GM12892 (cell line): ENCODE measurements at regions not wholly inside any gene's neighbourhood (a gene's known extent, or its start where the extent isn't known, plus 50 kb on each side); places are given as distances from the start of the nearest gene placed in this dataset.

ENCODE experiments used
- DNase-seq: peaks from one replicate; pipeline ENCODE4 v3.0.0; 2011; ENCODE audit not compliant: insufficient read length
- FAIRE-seq: peaks from 2 replicates; lab custom pipeline; 2011; peaks lifted over from hg19 to GRCh38; lab: Jason Lieb, UNC
- POLR2A ChIP-seq: IDR thresholded peaks from 2 replicates; pipeline ENCODE4 v1.6.1; 2011; ENCODE audit warnings: low read depth, low read length, control low read depth
- POLR2AphosphoS5 ChIP-seq: IDR thresholded peaks from 2 replicates; pipeline ENCODE4 v1.6.1; 2011; ENCODE audit warnings: low read depth, low read length, control low read depth
- TAF1 ChIP-seq: IDR thresholded peaks from 2 replicates; pipeline ENCODE4 v1.6.1; 2011; ENCODE audit warnings: low read depth, mild to moderate bottlenecking, control low read depth, low read length, borderline replicate concordance

GRCh38 chr4:74590476-74590875 is 145.5 kb downstream of the AREG start:
- TF ChIP-seq TAF1 (no peak), POLR2AphosphoS5 (no peak), POLR2A (no peak)
- no peak for FAIRE-seq
- DNase-seq: no peak

GRCh38 chr4:74598611-74599325 is 153.8 kb downstream of the AREG start:
- FAIRE-seq (no peak), DNase-seq (no peak)
- TF ChIP-seq POLR2A: no peak
- no peak for TF ChIP-seq TAF1
- TF ChIP-seq POLR2AphosphoS5: no peak

- no peak for DNase-seq
- TF ChIP-seq POLR2A (no peak), TAF1 (no peak), POLR2AphosphoS5 (no peak)
- FAIRE-seq: no peak
These were observed 158.2 kb downstream of the AREG start for GRCh38 chr4:74603186-74603585.

GRCh38 chr4:74608151-74608949 is 163.4 kb downstream of the AREG start:
- TF ChIP-seq POLR2A: no peak
- no peak for TF ChIP-seq POLR2AphosphoS5
- TF ChIP-seq TAF1: no peak

GRCh38 chr4:74610491-74610890 is 165.6 kb downstream of the AREG start:
- FAIRE-seq (no peak), DNase-seq (no peak)
- TF ChIP-seq POLR2AphosphoS5 (no peak), POLR2A (no peak), TAF1 (no peak)

More at GRCh38 chr4:74608151-74608949, 163.4 kb downstream of the AREG start:
- FAIRE-seq (no peak), DNase-seq (no peak)

GRCh38 chr4:74612837-74613236 is 167.9 kb downstream of the AREG start:
- TF ChIP-seq TAF1: no peak
- TF ChIP-seq POLR2A: no peak
- no peak for TF ChIP-seq POLR2AphosphoS5
- DNase-seq (no peak), FAIRE-seq (no peak)

- FAIRE-seq (no peak), DNase-seq (no peak)
- TF ChIP-seq POLR2A: no peak
- no peak for TF ChIP-seq TAF1
- no peak for TF ChIP-seq POLR2AphosphoS5
These were observed 168.3 kb downstream of the AREG start for GRCh38 chr4:74613266-74613665.

- no peak for TF ChIP-seq POLR2AphosphoS5
- no peak for TF ChIP-seq TAF1
- TF ChIP-seq POLR2A: no peak
- no peak for DNase-seq
- FAIRE-seq: no peak
These were observed 170.5 kb downstream of the AREG start for GRCh38 chr4:74615411-74615810.

- TF ChIP-seq TAF1 (no peak), POLR2AphosphoS5 (no peak), POLR2A (no peak)
- DNase-seq (no peak), FAIRE-seq (no peak)
These were observed 173.2 kb downstream of the AREG start for GRCh38 chr4:74618166-74618565.

GRCh38 chr4:74618659-74619058 is 173.7 kb downstream of the AREG start:
- FAIRE-seq (no peak), DNase-seq (no peak)
- TF ChIP-seq POLR2A: no peak
- no peak for TF ChIP-seq POLR2AphosphoS5
- TF ChIP-seq TAF1: no peak

- DNase-seq (no peak), FAIRE-seq (no peak)
- TF ChIP-seq TAF1: no peak
- TF ChIP-seq POLR2AphosphoS5: no peak
- TF ChIP-seq POLR2A: no peak
These were observed 174.2 kb downstream of the BTC start for GRCh38 chr4:74619931-74620702.
